SH-SY5Y (cell line): ENCODE measurements at regions not wholly inside any gene's neighbourhood (a gene's known extent, or its start where the extent isn't known, plus 50 kb on each side); places are given as distances from the start of the nearest gene placed in this dataset.

ENCODE experiments used
- GATA2 ChIP-seq: IDR thresholded peaks from 2 replicates; pipeline ENCODE4 v1.6.1; 2011; ENCODE audit warnings: mild to moderate bottlenecking, low read depth, low read length
- GATA3 ChIP-seq: IDR thresholded peaks from 2 replicates; pipeline ENCODE4 v1.6.1; 2011; ENCODE audit warnings: low read depth, mild to moderate bottlenecking, low read length, moderate library complexity

DNA sequence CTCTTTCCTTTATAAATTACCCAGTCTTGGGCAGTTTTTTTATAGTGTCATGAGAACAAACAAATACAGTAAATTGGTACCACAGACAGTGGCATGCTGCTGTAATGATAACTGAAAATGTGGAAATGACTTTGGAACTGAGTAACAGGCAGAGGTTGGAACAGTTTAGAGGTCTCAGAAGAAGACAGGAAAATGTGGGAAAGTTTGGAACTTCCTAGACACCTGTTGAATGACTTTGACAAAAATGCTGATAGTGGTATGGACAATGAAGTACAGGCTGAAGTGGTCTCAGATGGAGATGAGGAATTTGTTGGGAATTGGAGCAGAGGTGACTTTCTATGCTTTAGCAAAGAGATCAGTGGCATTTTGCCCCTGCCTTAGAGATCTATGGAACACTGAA is 1128.4 kb upstream of the POT1 start:
- TF ChIP-seq GATA2 (no peak), GATA3 (no peak)
